ENCODE measurements at regions not wholly inside any gene's neighbourhood (a gene's known extent, or its start where the extent isn't known, plus 50 kb on each side); places are given as distances from the start of the nearest gene placed in this dataset.

GRCh38 chr3:27617552-27617951 is 104.6 kb downstream of the EOMES start:
- TF ChIP-seq CTCF (IDR thresholded peaks at IDR 0.05) = no peak
- TF ChIP-seq POLR2A (IDR thresholded peaks at IDR 0.05) = no peak
